ENCODE measurements at regions not wholly inside any gene's neighbourhood (a gene's known extent, or its start where the extent isn't known, plus 50 kb on each side); places are given as distances from the start of the nearest gene placed in this dataset.

DNA sequence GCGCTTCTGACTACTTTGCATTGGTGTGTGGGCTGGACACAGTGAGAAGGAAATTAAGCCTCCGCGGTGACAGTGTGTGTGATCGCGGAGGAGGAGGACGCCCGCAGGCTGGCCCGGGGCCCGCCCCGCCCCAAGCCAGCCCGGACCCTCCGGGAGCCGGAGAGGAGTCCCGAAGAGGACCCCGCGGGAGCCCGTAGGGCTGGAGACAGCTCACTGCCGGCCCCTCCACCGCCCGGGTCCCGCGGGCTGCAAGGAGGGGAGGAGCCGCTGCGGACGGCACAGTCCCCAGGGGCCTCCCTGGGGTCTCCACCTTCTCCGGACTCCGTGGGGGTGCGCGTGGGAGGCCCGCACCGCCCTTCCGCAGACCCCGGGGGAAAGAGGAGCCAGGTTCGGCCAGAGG is 146.4 kb upstream of the ERCC6L2 start:
- H3K27me3 ChIP-seq = no peaks in the 10 kb centered on the region
- intact Hi-C loops (cut with DNase I; ENCODE audit: low total_unique reads) = loop anchor here (5.0 kb wide), 1 partner anchor 488 kb away; no protein-coding TSS in a partner anchor
- H3K27ac ChIP-seq = no peak overlapping the region
- DNase-seq = no peak
- ATAC-seq = no peak
- H3K4me1 ChIP-seq = no peaks in the 10 kb centered on the region
- no peaks in the 10 kb centered on the region for H3K9me3 ChIP-seq
- in situ Hi-C loops (cut with MboI; ENCODE audit: low sequenced_read_pairs in 4 of 4) = loop anchor here (10.0 to 25.0 kb wide), 2 partner anchors 483 to 486 kb away; no protein-coding TSS in a partner anchor
- no peaks in the 10 kb centered on the region for H3K36me3 ChIP-seq
- no peak for TF ChIP-seq CTCF (IDR thresholded peaks at IDR 0.05 in 4 of 5, conservative IDR thresholded peaks at IDR 0.05 in 1 of 5)
- no peak for TF ChIP-seq POLR2A (IDR thresholded peaks at IDR 0.05)
- H3K4me3 ChIP-seq = no peak overlapping the region

GRCh38 chr9:95727947-95728520 is 147.5 kb upstream of the ERCC6L2 start:
- in situ Hi-C loops (cut with MboI; ENCODE audit: low sequenced_read_pairs in 4 of 4) (loop anchor here (10.0 to 25.0 kb wide), 2 partner anchors 484 to 487 kb away; no protein-coding TSS in a partner anchor), intact Hi-C loops (cut with DNase I; ENCODE audit: low total_unique reads) (loop anchor here (5.0 kb wide), 1 partner anchor 489 kb away; no protein-coding TSS in a partner anchor)
- no peak for DNase-seq
- Histone ChIP-seq H3K9me3 (no peaks in the 10 kb centered on the region), H3K27me3 (no peaks in the 10 kb centered on the region), H3K4me1 (no peaks in the 10 kb centered on the region), H3K4me3 (no peak overlapping the region), H3K36me3 (no peaks in the 10 kb centered on the region), H3K27ac (no peak overlapping the region)
- ATAC-seq = no peak
- TF ChIP-seq CTCF (IDR thresholded peaks at IDR 0.05 in 4 of 5, conservative IDR thresholded peaks at IDR 0.05 in 1 of 5) = no peak
- no peak for TF ChIP-seq POLR2A (IDR thresholded peaks at IDR 0.05)

GRCh38 chr9:95726756-95727155 is 148.7 kb upstream of the ERCC6L2 start:
- no peak overlapping the region for H3K27ac ChIP-seq
- no peaks in the 10 kb centered on the region for H3K9me3 ChIP-seq
- TF ChIP-seq CTCF (IDR thresholded peaks at IDR 0.05 in 4 of 5, conservative IDR thresholded peaks at IDR 0.05 in 1 of 5) (peak; percentile 30 to 56 (median 44)), POLR2A (IDR thresholded peaks at IDR 0.05) (no peak)
- ATAC-seq (no peak), DNase-seq (no peak)
- H3K4me3 ChIP-seq = no peak overlapping the region
- no peaks in the 10 kb centered on the region for H3K36me3 ChIP-seq
- intact Hi-C loops (cut with DNase I; ENCODE audit: low total_unique reads) = loop anchor here (5.0 kb wide), 1 partner anchor 491 kb away; no protein-coding TSS in a partner anchor
- H3K27me3 ChIP-seq = no peaks in the 10 kb centered on the region
- in situ Hi-C loops (cut with MboI; ENCODE audit: low sequenced_read_pairs in 4 of 4) = loop anchor here (10.0 to 25.0 kb wide), 2 partner anchors 486 to 488 kb away; no protein-coding TSS in a partner anchor
- H3K4me1 ChIP-seq = no peaks in the 10 kb centered on the region

- no peak overlapping the region for H3K4me3 ChIP-seq
- TF ChIP-seq POLR2A (IDR thresholded peaks at IDR 0.05) (no peak), CTCF (IDR thresholded peaks at IDR 0.05 in 4 of 5, conservative IDR thresholded peaks at IDR 0.05 in 1 of 5) (no peak)
- ATAC-seq (no peak), DNase-seq (no peak)
- no peaks in the 10 kb centered on the region for H3K9me3 ChIP-seq
- in situ Hi-C loops (cut with MboI; ENCODE audit: low sequenced_read_pairs in 4 of 4) = loop anchor here (10.0 to 25.0 kb wide), 2 partner anchors 487 to 490 kb away; no protein-coding TSS in a partner anchor
- H3K36me3 ChIP-seq = no peaks in the 10 kb centered on the region
- H3K27ac ChIP-seq = no peak overlapping the region
- intact Hi-C loops (cut with DNase I; ENCODE audit: low total_unique reads) = loop anchor here (5.0 kb wide), 1 partner anchor 492 kb away; no protein-coding TSS in a partner anchor
- H3K27me3 ChIP-seq = no peaks in the 10 kb centered on the region
- no peaks in the 10 kb centered on the region for H3K4me1 ChIP-seq
These were observed 150.4 kb upstream of the ERCC6L2 start for GRCh38 chr9:95725045-95725444.

Measured in gastrocnemius medialis (tissue), 4 donors.